Adrenal gland (tissue), 9 donors: ENCODE measurements at regions not wholly inside any gene's neighbourhood (a gene's known extent, or its start where the extent isn't known, plus 50 kb on each side); places are given as distances from the start of the nearest gene placed in this dataset.

Source experiments
- DNase-seq, 7 donors: peaks; one replicate each; pipeline ENCODE4 v3.0.0-alpha.2; 2019 to 2020
- H3K27ac ChIP-seq, 5 donors: fragments of 200-600 bp; sonication (generic) in 4 of 5; 1 replicate in 3 of 5; 2 replicates in 2 of 5; pipeline versions ENCODE4 v1.5.1 to v1.8.0; 2016 to 2020; ENCODE audit warnings: mild to moderate bottlenecking in 1 of 5
- H3K27me3 ChIP-seq: fragments of 200-600 bp; 2 replicates; pipeline ENCODE4 v1.8.0; 2021
- H3K36me3 ChIP-seq, 2 donors: fragments of 200-600 bp; replicated peaks in 1 of 2; 1 replicate in 1 of 2; 2 replicates in 1 of 2; pipeline versions ENCODE4 v1.5.1 to v1.8.0; 2018 to 2022
- H3K4me1 ChIP-seq, 2 donors: fragments of 200-600 bp; replicated peaks in 1 of 2; 1 replicate in 1 of 2; 2 replicates in 1 of 2; pipeline versions ENCODE4 v1.5.1 to v1.8.0; 2018 to 2021
- H3K4me3 ChIP-seq, 4 donors: fragments of 200-600 bp; sonication (generic) in 3 of 4; one replicate each; pipeline ENCODE4 v1.5.1; 2016 to 2018
- H3K9me3 ChIP-seq, 3 donors: fragments of 200-600 bp; sonication (generic) in 1 of 3; replicated peaks in 1 of 3; 1 replicate in 2 of 3; 2 replicates in 1 of 3; pipeline versions ENCODE4 v1.5.1 to v1.8.0; 2016 to 2021
- CTCF ChIP-seq, 6 experiments: fragments of 450-650 bp in 4 of 6; fragments of 200-600 bp in 2 of 6; sonication (generic) in 1 of 6; IDR thresholded peaks; 1 replicate in 5 of 6; 2 replicates in 1 of 6; pipeline versions ENCODE4 v1.5.1 to v1.8.0; 2016 to 2021; ENCODE audit warnings: antibody characterized with exemption in 6 of 6, mild to moderate bottlenecking in 2 of 6, moderate library complexity in 1 of 6
- POLR2A ChIP-seq, 2 donors: fragments of 450-650 bp; IDR thresholded peaks; one replicate each; pipeline ENCODE4 v1.6.1; 2017; ENCODE audit warnings: antibody characterized with exemption in 2 of 2, mild to moderate bottlenecking in 2 of 2, moderate library complexity in 1 of 2
- whole genome bisulfite sequencing, 4 donors: extraction: QIAGEN DNeasy Blood & Tissue Kit in 2 of 4; methylation state at CpG; one replicate each; pipeline versions ENCODE4 v1.1.5 to v1.1.7; 2013 to 2017; 5-methylcytosine and 5-hydroxymethylcytosine counted together
- intact Hi-C, 2 donors: fragments of 100-400 bp; cut with DNase I; formaldehyde crosslinking; loops; one replicate each; pipeline versions ENCODE4 v1.14.1 to v1.15.0; 2022 to 2023
- donor health status: healthy with polysubstance abuse.
- donor health status: Bipolar disorder and iron deficiency.
- donor health status: DM: yes; HTN: yes; CAD: no.
- donor health status: DM: no; HTN: no; CAD: no.
- donor health status: DM: no; HTN: no; CAD: no.

- TF ChIP-seq POLR2A (IDR thresholded peaks at IDR 0.05) (no peak), CTCF (IDR thresholded peaks at IDR 0.05) (no peak)
- intact Hi-C loops = no loop called here
- Histone ChIP-seq H3K27ac (no peak overlapping the region), H3K4me1 (no peaks in the 10 kb centered on the region), H3K27me3 (no peaks in the 10 kb centered on the region), H3K36me3 (no peaks in the 10 kb centered on the region), H3K9me3 (no peaks in the 10 kb centered on the region), H3K4me3 (no peak overlapping the region)
- 60 to 75% (median 69%) methylated on average over 2 of the region's 2 CpGs for WGBS, 4 donors
- DNase-seq = no peak
Observed at GRCh38 chr2:107437807-107438206, 388.9 kb upstream of the RGPD4 start.

- intact Hi-C loops = no loop called here
- H3K9me3 ChIP-seq = no peaks in the 10 kb centered on the region
- no peak for DNase-seq
- no peak for TF ChIP-seq CTCF (IDR thresholded peaks at IDR 0.05)
- no peak for TF ChIP-seq POLR2A (IDR thresholded peaks at IDR 0.05)
- 73 to 87% (median 80%) methylated on average over 1 of the region's 1 CpG for WGBS, 4 donors
- no peaks in the 10 kb centered on the region for H3K27me3 ChIP-seq
- no peak overlapping the region for H3K27ac ChIP-seq
- no peak overlapping the region for H3K4me3 ChIP-seq
- H3K36me3 ChIP-seq = no peaks in the 10 kb centered on the region
- H3K4me1 ChIP-seq = no peaks in the 10 kb centered on the region
Observed at GRCh38 chr2:107448160-107448559, 378.5 kb upstream of the RGPD4 start.

GRCh38 chr2:107461301-107461700, 365.4 kb upstream of the RGPD4 start:
- intact Hi-C loops = no loop called here
- DNase-seq = no peak
- TF ChIP-seq POLR2A (IDR thresholded peaks at IDR 0.05) = no peak
- no peak for TF ChIP-seq CTCF (IDR thresholded peaks at IDR 0.05)
- H3K27me3 ChIP-seq = no peaks in the 10 kb centered on the region
- H3K4me1 ChIP-seq = no peaks in the 10 kb centered on the region
- H3K9me3 ChIP-seq = no peaks in the 10 kb centered on the region
- no peak overlapping the region for H3K27ac ChIP-seq
- H3K4me3 ChIP-seq = no peak overlapping the region
- 51 to 58% (median 54%) methylated on average over 4 of the region's 4 CpGs for WGBS, 4 donors
- H3K36me3 ChIP-seq = no peaks in the 10 kb centered on the region

- DNase-seq = no peak
- no peaks in the 10 kb centered on the region for H3K9me3 ChIP-seq
- no peaks in the 10 kb centered on the region for H3K4me1 ChIP-seq
- intact Hi-C loops = no loop called here
- H3K27me3 ChIP-seq = no peaks in the 10 kb centered on the region
- WGBS, 4 donors = 90 to 95% (median 93%) methylated on average over 2 of the region's 2 CpGs
- H3K27ac ChIP-seq = no peak overlapping the region
- TF ChIP-seq CTCF (IDR thresholded peaks at IDR 0.05) (no peak), POLR2A (IDR thresholded peaks at IDR 0.05) (no peak)
- H3K36me3 ChIP-seq = no peaks in the 10 kb centered on the region
- H3K4me3 ChIP-seq = no peak overlapping the region
Observed at GRCh38 chr2:107462181-107462580, 364.5 kb upstream of the RGPD4 start.
